ENCODE measurements at regions not wholly inside any gene's neighbourhood (a gene's known extent, or its start where the extent isn't known, plus 50 kb on each side); places are given as distances from the start of the nearest gene placed in this dataset.

GRCh38 chr20:22922987-22923386, 112.1 kb upstream of the SSTR4 start:
- no peak for TF ChIP-seq CTCF (IDR thresholded peaks at IDR 0.05)
- no peak for TF ChIP-seq EP300 (IDR thresholded peaks at IDR 0.05)
- TF ChIP-seq POLR2A (IDR thresholded peaks at IDR 0.05; ENCODE audit: low read depth), result no peak
